GM12872 (cell line): ENCODE measurements at regions not wholly inside any gene's neighbourhood (a gene's known extent, or its start where the extent isn't known, plus 50 kb on each side); places are given as distances from the start of the nearest gene placed in this dataset.

Source experiments
- CTCF ChIP-seq: IDR thresholded peaks from 3 replicates; pipeline ENCODE4 v1.5.1; 2011; ENCODE audit warnings: low read depth, mild to moderate bottlenecking, low read length, moderate library complexity; ENCODE audit not compliant: insufficient read depth

- TF ChIP-seq CTCF, result no peak
Measured at GRCh38 chr16:5753381-5753780, 655.8 kb upstream of the EEF2KMT start.

- no peak for TF ChIP-seq CTCF
Measured at GRCh38 chr16:5751216-5751615, 653.6 kb upstream of the EEF2KMT start.

- no peak for TF ChIP-seq CTCF
Measured at GRCh38 chr16:5738586-5738985, 641.0 kb upstream of the EEF2KMT start.

- no peak for TF ChIP-seq CTCF
Measured at GRCh38 chr16:5736209-5736930, 638.8 kb upstream of the EEF2KMT start.

GRCh38 chr16:5735444-5735843 lies 637.8 kb upstream of the EEF2KMT start:
- no peak for TF ChIP-seq CTCF

- TF ChIP-seq CTCF, result no peak
Measured at GRCh38 chr16:5730783-5731182, 633.2 kb upstream of the EEF2KMT start.

- TF ChIP-seq CTCF, result no peak
Measured at GRCh38 chr16:5722116-5722619, 624.6 kb upstream of the EEF2KMT start.
